GM12878 (cell line): ENCODE measurements at regions not wholly inside any gene's neighbourhood (a gene's known extent, or its start where the extent isn't known, plus 50 kb on each side); places are given as distances from the start of the nearest gene placed in this dataset.

Experiments used
- ATAC-seq: fragments of 200-7000 bp; cut with Tn5 transposase; 3 replicates; pipeline ENCODE4 v1.9.1; 2020; ENCODE audit warnings: mild to moderate bottlenecking, moderate library complexity
- BruUV-seq: library from RNA; stranded (reverse); fragments of 400-500 nt; replicated peaks from 2 replicates; lab custom pipeline; 2021; lab: Mats Ljungman, UMichigan
- CTCF ChIA-PET: fragments of 300-600 bp; sonication (Branson Sonifier 250); formaldehyde crosslinking; extraction: SDS; loops from one replicate; lab custom pipeline; 2021; ENCODE audit warnings: inconsistent platforms; lab: Yijun Ruan, JAX
- POLR2A ChIA-PET: fragments of 350-600 bp; formaldehyde crosslinking; extraction: SDS; loops from one replicate; lab custom pipeline; 2021; ENCODE audit warnings: inconsistent platforms; lab: Charles Lee
- RAD21 ChIA-PET: fragments of 300-600 bp; sonication (Branson Sonifier 250); formaldehyde crosslinking; loops from one replicate; lab custom pipeline; 2023; ENCODE audit warnings: antibody characterized with exemption; ENCODE audit not compliant: unreplicated experiment; lab: Charles Lee
- SMC1A ChIA-PET: fragments of 300-600 bp; sonication (Branson Sonifier 250); formaldehyde crosslinking; loops from one replicate; lab custom pipeline; 2023; ENCODE audit not compliant: unreplicated experiment, uncharacterized antibody; lab: Charles Lee
- DNase-seq: peaks from one replicate; pipeline ENCODE4 v3.0.0-alpha.2; 2011; ENCODE audit warnings: low read depth, low spot score
- FAIRE-seq: peaks from 3 replicates; lab custom pipeline; 2011; peaks lifted over from hg19 to GRCh38; lab: Jason Lieb, UNC
- H2AFZ ChIP-seq: 2 replicates; pipeline ENCODE4 v1.6.0; 2011; ENCODE audit warnings: low read depth, low read length, control low read depth; ENCODE audit not compliant: control insufficient read depth
- H3K27ac ChIP-seq: 2 replicates; pipeline ENCODE4 v1.5.1; 2011; ENCODE audit warnings: control low read depth; ENCODE audit not compliant: control insufficient read depth, insufficient read depth
- H3K27me3 ChIP-seq, 2 experiments: replicated peaks in 1 of 2; 2 replicates each; pipeline versions ENCODE4 v1.6.0 to v1.6.1; 2011; ENCODE audit warnings: low read length in 1 of 2; ENCODE audit not compliant: control insufficient read depth in 2 of 2, insufficient read depth in 2 of 2
- H3K36me3 ChIP-seq, 2 experiments: 2 replicates each; pipeline ENCODE4 v1.5.1; 2011; ENCODE audit warnings: low read length in 1 of 2; ENCODE audit not compliant: control insufficient read depth in 2 of 2, insufficient read depth in 2 of 2
- H3K4me1 ChIP-seq: 2 replicates; pipeline ENCODE4 v1.6.1; 2011; ENCODE audit warnings: mild to moderate bottlenecking, low read length, moderate library complexity, mixed read lengths; ENCODE audit not compliant: control insufficient read depth, insufficient read depth
- H3K4me2 ChIP-seq: 2 replicates; pipeline ENCODE4 v1.6.0; 2011; ENCODE audit warnings: control low read depth; ENCODE audit not compliant: control insufficient read depth, insufficient read depth
- H3K4me3 ChIP-seq: fragments of 200-600 bp; sonication (generic); 2 replicates; pipeline ENCODE4 v1.5.1; 2016
- H3K79me2 ChIP-seq: 2 replicates; pipeline ENCODE4 v1.6.0; 2011; ENCODE audit warnings: low read length; ENCODE audit not compliant: control insufficient read depth, insufficient read depth
- H3K9ac ChIP-seq: 2 replicates; pipeline ENCODE4 v1.8.0; 2011; ENCODE audit warnings: low read length, control low read depth, mixed read lengths; ENCODE audit not compliant: control insufficient read depth, insufficient read depth
- H3K9me3 ChIP-seq: replicated peaks from 3 replicates; pipeline ENCODE4 v1.5.1; 2011; ENCODE audit warnings: mild to moderate bottlenecking, low read length; ENCODE audit not compliant: control insufficient read depth, insufficient read depth
- H4K20me1 ChIP-seq: 2 replicates; pipeline ENCODE4 v1.6.0; 2011; ENCODE audit not compliant: control insufficient read depth, insufficient read depth
- E2F4 ChIP-seq: IDR thresholded peaks from 2 replicates; pipeline ENCODE4 v1.6.1; 2012; ENCODE audit warnings: low read depth, low read length, improper control_type of control experiment
- HDAC6 ChIP-seq: fragments of 200-600 bp; sonication (generic); IDR thresholded peaks from one replicate; pipeline ENCODE4 v1.8.0; 2017; ENCODE audit warnings: antibody characterized with exemption; ENCODE audit not compliant: unreplicated experiment
- NBN ChIP-seq: fragments of 450-650 bp; IDR thresholded peaks from 2 replicates; pipeline ENCODE4 v1.6.1; 2016
- SP1 ChIP-seq: IDR thresholded peaks from one replicate; pipeline ENCODE4 v1.6.1; 2011; ENCODE audit warnings: low read depth, low read length
- ZBTB4 ChIP-seq: fragments of 450-650 bp; formaldehyde crosslinking; IDR thresholded peaks from 2 replicates; pipeline ENCODE4 v1.4.0; 2022; ENCODE audit warnings: mild to moderate bottlenecking, moderate library complexity
- WGBS: methylation state at CpG from one replicate; pipeline ENCODE4 v1.1.6; 2016; ENCODE audit warnings: low lambda C conversion rate; ENCODE audit not compliant: insufficient replicate concordance, insufficient coverage; ENCODE audit errors: missing lambda C conversion rate; 5-methylcytosine and 5-hydroxymethylcytosine counted together
- in situ Hi-C: fragments of 300-500 bp; cut with MboI; formaldehyde crosslinking; loops from 9 replicates; pipeline ENCODE4 v1.14.3; 2018; ENCODE audit warnings: mixed read lengths
- intact Hi-C: fragments of 100-400 bp; cut with micrococcal nuclease; formaldehyde crosslinking; loops from one replicate; pipeline ENCODE4 v1.14.2; 2022; ENCODE audit not compliant: unreplicated experiment

- Histone ChIP-seq H2AFZ (no peak overlapping the region), H3K79me2 (no peaks in the 10 kb centered on the region), H3K4me1 (no peaks in the 10 kb centered on the region), H3K4me2 (no peak overlapping the region), H3K9ac (no peak overlapping the region), H4K20me1 (no peaks in the 10 kb centered on the region), H3K4me3 (no peak overlapping the region), H3K27ac (no peak overlapping the region), H3K36me3 (no peaks in the 10 kb centered on the region), H3K27me3 (no peaks in the 10 kb centered on the region), H3K9me3 (no peaks in the 10 kb centered on the region; the same call in 2 of the 3 replicates)
- CTCF ChIA-PET = no interaction called here
- FAIRE-seq = no peak
- RAD21 ChIA-PET = no interaction called here
- in situ Hi-C loops = no loop called here
- 33% methylated on average over 8 of the region's 8 CpGs for WGBS
- no TSS peak for BruUV-seq
- TF ChIP-seq HDAC6 (no peak), SP1 (no peak), NBN (no peak), ZBTB4 (CRISPR knock-in tag) (no peak), E2F4 (no peak)
- no peak for ATAC-seq
- DNase-seq = no peak
- SMC1A ChIA-PET = no interaction called here
- POLR2A ChIA-PET = no interaction called here
- intact Hi-C loops = no loop called here
Observed at GRCh38 chr12:130110914-130111313, 51.4 kb upstream of the FZD10 start.
